ENCODE measurements at regions not wholly inside any gene's neighbourhood (a gene's known extent, or its start where the extent isn't known, plus 50 kb on each side); places are given as distances from the start of the nearest gene placed in this dataset.

GRCh38 chr10:8919280-8919679, 864.8 kb downstream of the GATA3 start:
- TF ChIP-seq SNAI2 (CRISPR knock-in tag; IDR thresholded peaks at IDR 0.05), result no peak
- no peak for TF ChIP-seq ZNF8 (CRISPR knock-in tag; IDR thresholded peaks at IDR 0.05)
- TF ChIP-seq OSR1 (CRISPR knock-in tag; IDR thresholded peaks at IDR 0.05), result no peak
- TF ChIP-seq ARNTL (CRISPR knock-in tag; IDR thresholded peaks at IDR 0.05; ENCODE audit: borderline replicate concordance, low read depth), result no peak
- TF ChIP-seq ESRRG (CRISPR knock-in tag; IDR thresholded peaks at IDR 0.05), result no peak
- no peak for TF ChIP-seq TOX (CRISPR knock-in tag; IDR thresholded peaks at IDR 0.05; ENCODE audit: borderline replicate concordance)
- TF ChIP-seq ZFP3 (CRISPR knock-in tag; IDR thresholded peaks at IDR 0.05), result no peak
- no peak for TF ChIP-seq CREB5 (CRISPR knock-in tag; IDR thresholded peaks at IDR 0.05; ENCODE audit: low read depth)
- ATAC-seq, result no peak

GRCh38 chr10:8921568-8921967, 867.1 kb downstream of the GATA3 start:
- no peak for TF ChIP-seq CREB5 (CRISPR knock-in tag; IDR thresholded peaks at IDR 0.05; ENCODE audit: low read depth)
- TF ChIP-seq RARB (CRISPR knock-in tag; IDR thresholded peaks at IDR 0.05), result no peak
- TF ChIP-seq TOX (CRISPR knock-in tag; IDR thresholded peaks at IDR 0.05; ENCODE audit: borderline replicate concordance), result no peak
- no peak for TF ChIP-seq CSRNP3 (CRISPR knock-in tag; IDR thresholded peaks at IDR 0.05)
- TF ChIP-seq TCF4 (CRISPR knock-in tag; IDR thresholded peaks at IDR 0.05; ENCODE audit: borderline replicate concordance), result no peak
- no peak for TF ChIP-seq ZNF70 (CRISPR knock-in tag; IDR thresholded peaks at IDR 0.05)
- TF ChIP-seq SNAI2 (CRISPR knock-in tag; IDR thresholded peaks at IDR 0.05), result no peak
- no peak for TF ChIP-seq POU6F1 (CRISPR knock-in tag; IDR thresholded peaks at IDR 0.05; ENCODE audit: borderline replicate concordance, low read depth)
- TF ChIP-seq PATZ1 (CRISPR knock-in tag; IDR thresholded peaks at IDR 0.05; ENCODE audit: borderline replicate concordance), result no peak
- no peak for TF ChIP-seq TSHZ2 (CRISPR knock-in tag; IDR thresholded peaks at IDR 0.05)
- TF ChIP-seq BACH2 (CRISPR knock-in tag; IDR thresholded peaks at IDR 0.05; ENCODE audit: borderline replicate concordance), result no peak
- TF ChIP-seq ARNTL (CRISPR knock-in tag; IDR thresholded peaks at IDR 0.05; ENCODE audit: borderline replicate concordance, low read depth), result no peak
- TF ChIP-seq ZFP30 (CRISPR knock-in tag; IDR thresholded peaks at IDR 0.05), result no peak
- no peak for TF ChIP-seq ESRRG (CRISPR knock-in tag; IDR thresholded peaks at IDR 0.05)
- TF ChIP-seq PPARA (CRISPR knock-in tag; IDR thresholded peaks at IDR 0.05; ENCODE audit: borderline replicate concordance), result no peak
- no peak for TF ChIP-seq CSDC2 (CRISPR knock-in tag; IDR thresholded peaks at IDR 0.05)
- no peak for TF ChIP-seq GLIS3 (CRISPR knock-in tag; IDR thresholded peaks at IDR 0.05)
- no peak for TF ChIP-seq ZFP3 (CRISPR knock-in tag; IDR thresholded peaks at IDR 0.05)
- TF ChIP-seq OSR1 (CRISPR knock-in tag; IDR thresholded peaks at IDR 0.05), result no peak
- no peak for TF ChIP-seq ZNF8 (CRISPR knock-in tag; IDR thresholded peaks at IDR 0.05)
- ATAC-seq, result no peak
